Mammary epithelial cell (primary cell): ENCODE measurements at regions not wholly inside any gene's neighbourhood (a gene's known extent, or its start where the extent isn't known, plus 50 kb on each side); places are given as distances from the start of the nearest gene placed in this dataset.

ENCODE experiments used
- CTCF ChIP-seq, 2 donors: IDR thresholded peaks in 1 of 2; conservative IDR thresholded peaks in 1 of 2; 2 replicates each; pipeline ENCODE4 v1.5.1; 2011 to 2012; ENCODE audit warnings: inconsistent platforms in 2 of 2, low read length in 2 of 2, mild to moderate bottlenecking in 2 of 2, control low read depth in 1 of 2, low read depth in 1 of 2; ENCODE audit not compliant: insufficient read depth in 1 of 2; ENCODE audit errors: extremely low read depth in 1 of 2
- EZH2 ChIP-seq: IDR thresholded peaks from 2 replicates; pipeline ENCODE4 v1.6.1; 2012; ENCODE audit warnings: low read length, inconsistent platforms, borderline replicate concordance

GRCh38 chr6:105728995-105729394 is 326.1 kb upstream of the PREP start:
- TF ChIP-seq CTCF (conservative IDR thresholded peaks at IDR 0.05 in 1 of 2, IDR thresholded peaks at IDR 0.05 in 1 of 2; ENCODE audit: extremely low read depth in 1 of 2, insufficient read depth in 1 of 2, low read depth in 1 of 2, low read length in 2 of 2) (no peak), EZH2 (no peak)
